WI38 (cell line): ENCODE measurements at regions not wholly inside any gene's neighbourhood (a gene's known extent, or its start where the extent isn't known, plus 50 kb on each side); places are given as distances from the start of the nearest gene placed in this dataset.

Experiments used
- H3K4me3 ChIP-seq: 2 replicates; pipeline ENCODE4 v1.5.1; 2011; ENCODE audit warnings: low read depth, mild to moderate bottlenecking, control low read depth, low read length
- CTCF ChIP-seq: IDR thresholded peaks from 2 replicates; pipeline ENCODE4 v1.5.1; 2012; ENCODE audit warnings: low read depth, mild to moderate bottlenecking, control low read depth, low read length

GRCh38 chr14:88940671-88941070 is 116.2 kb downstream of the TTC8 start:
- no peak for TF ChIP-seq CTCF
- H3K4me3 ChIP-seq: no peak overlapping the region

GRCh38 chr14:88941414-88941813 is 117.0 kb downstream of the TTC8 start:
- no peak for TF ChIP-seq CTCF
- H3K4me3 ChIP-seq: no peak overlapping the region

GRCh38 chr14:88947646-88948598 is 123.5 kb downstream of the TTC8 start:
- no peak for TF ChIP-seq CTCF
- H3K4me3 ChIP-seq: no peak overlapping the region

GRCh38 chr14:88950069-88950468 is 125.6 kb downstream of the TTC8 start:
- no peak overlapping the region for H3K4me3 ChIP-seq
- TF ChIP-seq CTCF: no peak

- no peak overlapping the region for H3K4me3 ChIP-seq
- TF ChIP-seq CTCF: no peak
Measured at GRCh38 chr14:88951370-88951769, 126.9 kb downstream of the TTC8 start.

GRCh38 chr14:88952901-88953300 is 128.4 kb downstream of the TTC8 start:
- TF ChIP-seq CTCF: no peak
- H3K4me3 ChIP-seq: no peak overlapping the region

- no peak overlapping the region for H3K4me3 ChIP-seq
- no peak for TF ChIP-seq CTCF
Measured at GRCh38 chr14:88955455-88955854, 131.0 kb downstream of the TTC8 start.
